HL-60 (cell line): ENCODE measurements at regions not wholly inside any gene's neighbourhood (a gene's known extent, or its start where the extent isn't known, plus 50 kb on each side); places are given as distances from the start of the nearest gene placed in this dataset.
A peak's percentile ranks its signal among the peaks of the same experiment; 100 is the strongest.

Source experiments
- DNase-seq, 2 experiments: peaks; one replicate each; pipeline ENCODE4 v3.0.0-alpha.2; 2010 to 2020; ENCODE audit warnings: low read depth in 1 of 2, low spot score in 1 of 2
- H3K27ac ChIP-seq: fragments of 250-450 bp; sonication (Bioruptor Pico); replicated peaks from 2 replicates; pipeline ENCODE4 v1.5.1; 2020; ENCODE audit warnings: mild to moderate bottlenecking, moderate library complexity
- H3K27me3 ChIP-seq: fragments of 250-450 bp; sonication (Bioruptor Pico); 2 replicates; pipeline ENCODE4 v1.5.1; 2021; ENCODE audit warnings: mild to moderate bottlenecking, moderate library complexity; ENCODE audit not compliant: insufficient read depth, poor library complexity, severe bottlenecking
- H3K4me3 ChIP-seq: replicated peaks from 2 replicates; pipeline ENCODE4 v1.5.1; 2011; ENCODE audit warnings: mild to moderate bottlenecking, control low read depth, low read length; ENCODE audit not compliant: insufficient read depth
- GABPA ChIP-seq: IDR thresholded peaks from 2 replicates; pipeline ENCODE4 v1.6.1; 2012; ENCODE audit warnings: low read depth
- POLR2AphosphoS5 ChIP-seq: IDR thresholded peaks from 2 replicates; pipeline ENCODE4 v1.6.1; 2012; ENCODE audit warnings: low read depth
- SPI1 ChIP-seq: IDR thresholded peaks from 2 replicates; pipeline ENCODE4 v1.6.1; 2012; ENCODE audit warnings: low read depth, mild to moderate bottlenecking, borderline replicate concordance
- TF ChIP-seq, protein P1 (sequence below): IDR thresholded peaks from 2 replicates; pipeline ENCODE4 v1.6.1; 2012; ENCODE audit warnings: low read depth; ENCODE audit not compliant: insufficient replicate concordance
- TF ChIP-seq, protein P2 (sequence below): IDR thresholded peaks from one replicate; pipeline ENCODE4 v1.5.1; 2011; ENCODE audit warnings: low read length, control low read depth, inconsistent platforms; ENCODE audit not compliant: insufficient read depth

DNA sequence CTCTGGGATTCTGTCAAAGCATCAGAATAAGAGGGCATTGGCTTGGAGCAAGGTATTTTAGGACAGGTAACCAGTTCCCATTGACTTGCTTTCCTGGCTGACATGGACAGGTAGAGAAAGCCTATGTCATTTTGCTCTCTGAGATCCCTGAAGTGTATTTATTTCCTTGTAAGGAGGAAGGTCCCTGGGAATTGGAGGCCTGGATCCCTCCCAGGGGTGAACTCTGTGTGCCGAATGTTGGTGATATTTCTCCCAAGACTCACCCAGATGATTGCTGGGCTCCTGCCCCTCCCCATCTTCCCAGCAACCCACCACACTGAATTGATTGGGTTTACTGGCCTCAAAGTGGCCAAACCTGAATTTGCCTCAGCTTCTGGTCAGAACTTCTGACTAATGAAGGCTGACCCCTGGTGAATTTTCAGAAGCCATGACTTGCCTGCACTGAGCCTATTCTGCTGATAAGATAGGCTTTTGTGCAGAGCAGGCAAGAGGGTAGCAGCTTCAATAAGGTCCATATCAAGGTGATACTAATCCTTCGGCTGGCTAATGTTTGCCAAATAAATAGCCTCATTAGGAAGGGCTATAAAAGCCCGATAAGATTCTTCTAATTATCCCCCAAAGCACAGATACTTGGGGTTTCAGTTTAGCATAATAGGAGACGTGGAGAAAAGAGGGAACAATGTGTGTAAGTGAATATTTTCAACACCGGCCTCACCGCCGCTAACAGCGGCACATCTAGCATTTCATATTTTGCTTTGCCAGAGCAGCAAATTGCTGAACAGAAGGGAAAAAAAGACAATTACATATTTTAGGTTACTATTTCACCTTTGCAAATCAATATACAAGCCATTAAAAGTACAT lies 152.9 kb upstream of the PITX1 start:
- no peak overlapping the region for H3K27ac ChIP-seq
- no peak for TF ChIP-seq POLR2AphosphoS5
- no peak for TF ChIP-seq SPI1
- TF ChIP-seq, protein P1, sequence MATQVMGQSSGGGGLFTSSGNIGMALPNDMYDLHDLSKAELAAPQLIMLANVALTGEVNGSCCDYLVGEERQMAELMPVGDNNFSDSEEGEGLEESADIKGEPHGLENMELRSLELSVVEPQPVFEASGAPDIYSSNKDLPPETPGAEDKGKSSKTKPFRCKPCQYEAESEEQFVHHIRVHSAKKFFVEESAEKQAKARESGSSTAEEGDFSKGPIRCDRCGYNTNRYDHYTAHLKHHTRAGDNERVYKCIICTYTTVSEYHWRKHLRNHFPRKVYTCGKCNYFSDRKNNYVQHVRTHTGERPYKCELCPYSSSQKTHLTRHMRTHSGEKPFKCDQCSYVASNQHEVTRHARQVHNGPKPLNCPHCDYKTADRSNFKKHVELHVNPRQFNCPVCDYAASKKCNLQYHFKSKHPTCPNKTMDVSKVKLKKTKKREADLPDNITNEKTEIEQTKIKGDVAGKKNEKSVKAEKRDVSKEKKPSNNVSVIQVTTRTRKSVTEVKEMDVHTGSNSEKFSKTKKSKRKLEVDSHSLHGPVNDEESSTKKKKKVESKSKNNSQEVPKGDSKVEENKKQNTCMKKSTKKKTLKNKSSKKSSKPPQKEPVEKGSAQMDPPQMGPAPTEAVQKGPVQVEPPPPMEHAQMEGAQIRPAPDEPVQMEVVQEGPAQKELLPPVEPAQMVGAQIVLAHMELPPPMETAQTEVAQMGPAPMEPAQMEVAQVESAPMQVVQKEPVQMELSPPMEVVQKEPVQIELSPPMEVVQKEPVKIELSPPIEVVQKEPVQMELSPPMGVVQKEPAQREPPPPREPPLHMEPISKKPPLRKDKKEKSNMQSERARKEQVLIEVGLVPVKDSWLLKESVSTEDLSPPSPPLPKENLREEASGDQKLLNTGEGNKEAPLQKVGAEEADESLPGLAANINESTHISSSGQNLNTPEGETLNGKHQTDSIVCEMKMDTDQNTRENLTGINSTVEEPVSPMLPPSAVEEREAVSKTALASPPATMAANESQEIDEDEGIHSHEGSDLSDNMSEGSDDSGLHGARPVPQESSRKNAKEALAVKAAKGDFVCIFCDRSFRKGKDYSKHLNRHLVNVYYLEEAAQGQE, result no peak
- no peak for TF ChIP-seq GABPA
- TF ChIP-seq, protein P2, sequence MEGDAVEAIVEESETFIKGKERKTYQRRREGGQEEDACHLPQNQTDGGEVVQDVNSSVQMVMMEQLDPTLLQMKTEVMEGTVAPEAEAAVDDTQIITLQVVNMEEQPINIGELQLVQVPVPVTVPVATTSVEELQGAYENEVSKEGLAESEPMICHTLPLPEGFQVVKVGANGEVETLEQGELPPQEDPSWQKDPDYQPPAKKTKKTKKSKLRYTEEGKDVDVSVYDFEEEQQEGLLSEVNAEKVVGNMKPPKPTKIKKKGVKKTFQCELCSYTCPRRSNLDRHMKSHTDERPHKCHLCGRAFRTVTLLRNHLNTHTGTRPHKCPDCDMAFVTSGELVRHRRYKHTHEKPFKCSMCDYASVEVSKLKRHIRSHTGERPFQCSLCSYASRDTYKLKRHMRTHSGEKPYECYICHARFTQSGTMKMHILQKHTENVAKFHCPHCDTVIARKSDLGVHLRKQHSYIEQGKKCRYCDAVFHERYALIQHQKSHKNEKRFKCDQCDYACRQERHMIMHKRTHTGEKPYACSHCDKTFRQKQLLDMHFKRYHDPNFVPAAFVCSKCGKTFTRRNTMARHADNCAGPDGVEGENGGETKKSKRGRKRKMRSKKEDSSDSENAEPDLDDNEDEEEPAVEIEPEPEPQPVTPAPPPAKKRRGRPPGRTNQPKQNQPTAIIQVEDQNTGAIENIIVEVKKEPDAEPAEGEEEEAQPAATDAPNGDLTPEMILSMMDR, result no peak
- no peaks in the 10 kb centered on the region for H3K27me3 ChIP-seq
- no peak overlapping the region for H3K4me3 ChIP-seq
- DNase-seq, result no peak

DNA sequence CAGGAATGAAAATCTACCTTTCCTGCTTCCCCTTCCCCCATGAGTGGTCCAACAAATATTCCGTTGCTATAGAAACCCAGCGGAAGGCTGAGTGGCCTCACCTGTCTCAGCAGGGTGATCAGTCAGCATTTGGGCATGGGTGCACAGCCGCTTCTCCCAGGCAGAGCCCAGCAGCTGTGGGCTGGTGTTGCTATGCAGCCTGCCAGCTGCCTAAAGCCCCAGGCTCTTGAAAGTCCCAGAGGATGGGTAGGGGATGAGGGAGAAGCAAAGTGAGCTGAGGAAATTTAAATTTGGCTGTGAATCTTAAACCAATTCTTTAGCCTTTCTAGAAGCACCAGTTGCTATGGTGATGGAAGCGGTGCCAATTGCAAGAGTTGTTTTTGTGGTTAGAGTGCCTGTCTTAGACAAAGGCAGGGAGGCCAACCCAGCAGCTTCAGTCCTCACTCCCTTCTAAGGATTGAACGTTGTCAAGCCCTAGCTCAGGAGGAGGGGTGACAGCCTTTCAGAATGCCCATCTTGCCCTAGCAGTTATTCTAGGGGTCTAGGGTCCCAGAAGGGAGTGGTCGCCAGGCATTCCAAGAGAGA lies 151.5 kb upstream of the PITX1 start:
- DNase-seq, result peak in 1 of 2 experiments; percentile 6
- TF ChIP-seq, protein P2, result no peak
- TF ChIP-seq SPI1 (no peak), POLR2AphosphoS5 (no peak), GABPA (no peak)
- TF ChIP-seq, protein P1, result no peak
- Histone ChIP-seq H3K27me3 (no peaks in the 10 kb centered on the region), H3K4me3 (no peak overlapping the region), H3K27ac (no peak overlapping the region)

DNA sequence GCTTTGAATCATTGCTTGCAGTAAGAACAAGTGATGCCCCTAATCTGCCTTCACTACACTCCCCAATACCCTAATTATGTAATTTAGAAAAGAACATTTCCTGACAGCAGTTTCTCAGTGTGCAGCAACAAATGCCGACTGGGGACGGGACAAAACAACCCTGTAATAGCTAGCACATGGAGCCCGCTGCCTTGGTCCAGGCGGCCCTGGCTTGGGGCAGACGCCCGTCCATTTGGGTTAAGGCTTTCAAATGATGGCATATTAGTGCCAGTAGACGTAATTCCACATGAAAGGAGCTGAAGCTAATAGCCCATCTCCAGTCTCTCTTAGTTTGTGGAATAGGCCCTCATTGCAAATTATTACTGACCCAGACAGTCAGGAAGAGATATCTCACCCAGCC lies 150.6 kb upstream of the PITX1 start:
- DNase-seq, result no peak
- H3K4me3 ChIP-seq, result no peak overlapping the region
- no peak overlapping the region for H3K27ac ChIP-seq
- TF ChIP-seq, protein P1, result no peak
- TF ChIP-seq GABPA (no peak), POLR2AphosphoS5 (no peak), SPI1 (no peak)
- TF ChIP-seq, protein P2, result no peak
- H3K27me3 ChIP-seq, result no peaks in the 10 kb centered on the region
